ENCODE measurements at regions not wholly inside any gene's neighbourhood (a gene's known extent, or its start where the extent isn't known, plus 50 kb on each side); places are given as distances from the start of the nearest gene placed in this dataset.

DNA sequence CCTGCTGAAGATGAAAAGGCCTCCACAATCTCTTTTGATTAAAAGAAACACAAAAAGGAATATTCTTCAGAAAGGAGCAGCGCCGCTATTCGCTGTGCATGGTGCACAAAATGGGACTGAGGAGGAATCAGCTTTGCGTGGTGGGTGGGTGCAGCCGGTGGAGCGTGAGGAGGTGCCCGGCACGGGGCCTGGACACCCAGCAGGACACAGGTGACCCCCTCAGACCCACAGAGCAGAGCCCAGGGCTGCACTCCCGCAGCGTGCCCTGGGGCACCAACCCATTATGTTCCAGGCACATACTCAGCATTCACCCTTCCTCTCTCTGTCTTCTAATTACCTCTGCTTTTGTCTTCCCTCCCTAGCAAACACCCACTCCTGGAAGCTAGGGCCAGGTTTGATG lies 238.0 kb upstream of the PPP2R2D start:
- TF ChIP-seq EZH2 (optimal IDR thresholded peaks at IDR 0.05; ENCODE audit: low read depth, low read length) = no peak
- TF ChIP-seq, protein P1, sequence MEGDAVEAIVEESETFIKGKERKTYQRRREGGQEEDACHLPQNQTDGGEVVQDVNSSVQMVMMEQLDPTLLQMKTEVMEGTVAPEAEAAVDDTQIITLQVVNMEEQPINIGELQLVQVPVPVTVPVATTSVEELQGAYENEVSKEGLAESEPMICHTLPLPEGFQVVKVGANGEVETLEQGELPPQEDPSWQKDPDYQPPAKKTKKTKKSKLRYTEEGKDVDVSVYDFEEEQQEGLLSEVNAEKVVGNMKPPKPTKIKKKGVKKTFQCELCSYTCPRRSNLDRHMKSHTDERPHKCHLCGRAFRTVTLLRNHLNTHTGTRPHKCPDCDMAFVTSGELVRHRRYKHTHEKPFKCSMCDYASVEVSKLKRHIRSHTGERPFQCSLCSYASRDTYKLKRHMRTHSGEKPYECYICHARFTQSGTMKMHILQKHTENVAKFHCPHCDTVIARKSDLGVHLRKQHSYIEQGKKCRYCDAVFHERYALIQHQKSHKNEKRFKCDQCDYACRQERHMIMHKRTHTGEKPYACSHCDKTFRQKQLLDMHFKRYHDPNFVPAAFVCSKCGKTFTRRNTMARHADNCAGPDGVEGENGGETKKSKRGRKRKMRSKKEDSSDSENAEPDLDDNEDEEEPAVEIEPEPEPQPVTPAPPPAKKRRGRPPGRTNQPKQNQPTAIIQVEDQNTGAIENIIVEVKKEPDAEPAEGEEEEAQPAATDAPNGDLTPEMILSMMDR (IDR thresholded peaks at IDR 0.05; ENCODE audit: low read length) = no peak

Data from MM.1S (cell line).